ENCODE measurements at regions not wholly inside any gene's neighbourhood (a gene's known extent, or its start where the extent isn't known, plus 50 kb on each side); places are given as distances from the start of the nearest gene placed in this dataset.

GRCh38 chr5:123294544-123294943, 128.7 kb downstream of the CEP120 start:
- TF ChIP-seq CTCF (IDR thresholded peaks at IDR 0.05) (no peak), POLR2AphosphoS5 (IDR thresholded peaks at IDR 0.05; ENCODE audit: low read depth, low read length) (no peak), TCF7L2 (IDR thresholded peaks at IDR 0.05; ENCODE audit: low read depth, low read length) (no peak), SIN3A (IDR thresholded peaks at IDR 0.05; ENCODE audit: borderline replicate concordance, insufficient read depth, low read depth, low read length) (no peak)
- TF ChIP-seq, protein P1, sequence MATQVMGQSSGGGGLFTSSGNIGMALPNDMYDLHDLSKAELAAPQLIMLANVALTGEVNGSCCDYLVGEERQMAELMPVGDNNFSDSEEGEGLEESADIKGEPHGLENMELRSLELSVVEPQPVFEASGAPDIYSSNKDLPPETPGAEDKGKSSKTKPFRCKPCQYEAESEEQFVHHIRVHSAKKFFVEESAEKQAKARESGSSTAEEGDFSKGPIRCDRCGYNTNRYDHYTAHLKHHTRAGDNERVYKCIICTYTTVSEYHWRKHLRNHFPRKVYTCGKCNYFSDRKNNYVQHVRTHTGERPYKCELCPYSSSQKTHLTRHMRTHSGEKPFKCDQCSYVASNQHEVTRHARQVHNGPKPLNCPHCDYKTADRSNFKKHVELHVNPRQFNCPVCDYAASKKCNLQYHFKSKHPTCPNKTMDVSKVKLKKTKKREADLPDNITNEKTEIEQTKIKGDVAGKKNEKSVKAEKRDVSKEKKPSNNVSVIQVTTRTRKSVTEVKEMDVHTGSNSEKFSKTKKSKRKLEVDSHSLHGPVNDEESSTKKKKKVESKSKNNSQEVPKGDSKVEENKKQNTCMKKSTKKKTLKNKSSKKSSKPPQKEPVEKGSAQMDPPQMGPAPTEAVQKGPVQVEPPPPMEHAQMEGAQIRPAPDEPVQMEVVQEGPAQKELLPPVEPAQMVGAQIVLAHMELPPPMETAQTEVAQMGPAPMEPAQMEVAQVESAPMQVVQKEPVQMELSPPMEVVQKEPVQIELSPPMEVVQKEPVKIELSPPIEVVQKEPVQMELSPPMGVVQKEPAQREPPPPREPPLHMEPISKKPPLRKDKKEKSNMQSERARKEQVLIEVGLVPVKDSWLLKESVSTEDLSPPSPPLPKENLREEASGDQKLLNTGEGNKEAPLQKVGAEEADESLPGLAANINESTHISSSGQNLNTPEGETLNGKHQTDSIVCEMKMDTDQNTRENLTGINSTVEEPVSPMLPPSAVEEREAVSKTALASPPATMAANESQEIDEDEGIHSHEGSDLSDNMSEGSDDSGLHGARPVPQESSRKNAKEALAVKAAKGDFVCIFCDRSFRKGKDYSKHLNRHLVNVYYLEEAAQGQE (IDR thresholded peaks at IDR 0.05; ENCODE audit: insufficient read depth in 1 of 2, low read depth in 2 of 2, low read length in 1 of 2): no peak

Data from Panc1 (cell line).